HCT116 (cell line): ENCODE measurements at regions not wholly inside any gene's neighbourhood (a gene's known extent, or its start where the extent isn't known, plus 50 kb on each side); places are given as distances from the start of the nearest gene placed in this dataset.

Experiments used
- ATAC-seq: fragments of 200-7000 bp; cut with Tn5 transposase; 2 replicates; pipeline ENCODE4 v1.9.1; 2020; ENCODE audit warnings: mild to moderate bottlenecking, moderate library complexity
- BruUV-seq: library from RNA; stranded (reverse); fragments of 400-500 nt; replicated peaks from 2 replicates; lab custom pipeline; 2021; lab: Mats Ljungman, UMichigan
- CTCF ChIA-PET: fragments of 300-600 bp; sonication (Branson Sonifier 250); formaldehyde crosslinking; loops from one replicate; lab custom pipeline; 2021; ENCODE audit warnings: antibody characterized with exemption; lab: Charles Lee
- POLR2A ChIA-PET: fragments of 300-600, 350-600 bp; sonication (Branson Sonifier 250); formaldehyde crosslinking; loops from one replicate; lab custom pipeline; 2021; ENCODE audit warnings: antibody characterized with exemption; lab: Charles Lee
- RAD21 ChIA-PET, 2 experiments: fragments of 300-600 bp; sonication (Branson Sonifier 250); formaldehyde crosslinking; loops; one replicate each; lab custom pipeline; 2023; ENCODE audit warnings: low total read pairs in 2 of 2; ENCODE audit not compliant: uncharacterized antibody in 2 of 2, unreplicated experiment in 2 of 2, low non-redundant PET in 1 of 2; lab: Charles Lee
- DNase-seq: peaks from one replicate; pipeline ENCODE4 v3.0.0-alpha.2; 2010; ENCODE audit warnings: low read depth, low spot score
- H2AFZ ChIP-seq: fragments of 200-600 bp; shearing (Covaris generic), sonication (generic); 2 replicates; pipeline ENCODE4 v1.6.1; 2017; ENCODE audit warnings: low read depth, mixed run types, mixed read lengths, antibody characterized with exemption, low read length; ENCODE audit not compliant: poor library complexity, severe bottlenecking
- H3K27ac ChIP-seq: 2 replicates; pipeline ENCODE4 v1.5.1; 2012; ENCODE audit warnings: low read depth, low read length
- H3K27me3 ChIP-seq: fragments of 200-600 bp; sonication (generic); 2 replicates; pipeline ENCODE4 v1.6.1; 2016; ENCODE audit warnings: mixed run types, low read length, mixed read lengths; ENCODE audit not compliant: insufficient read depth
- H3K36me3 ChIP-seq, 2 experiments: fragments of 200-500 bp in 1 of 2; fragments of 200-600 bp in 1 of 2; sonication (Bioruptor generic) in 1 of 2; sonication (generic) in 1 of 2; 2 replicates each; pipeline versions ENCODE4 v1.5.1 to v1.6.1; 2014 to 2016; ENCODE audit warnings: low read length in 2 of 2, inconsistent platforms in 1 of 2, mixed read lengths in 1 of 2, mixed run types in 1 of 2; ENCODE audit not compliant: insufficient read depth in 2 of 2, control insufficient read depth in 1 of 2
- H3K4me1 ChIP-seq, 2 experiments: fragments of 200-600 bp in 1 of 2; sonication (generic) in 1 of 2; 2 replicates each; pipeline versions ENCODE4 v1.5.1 to v1.6.1; 2012 to 2017; ENCODE audit warnings: low read length in 2 of 2, inconsistent platforms in 1 of 2, mild to moderate bottlenecking in 1 of 2, mixed read lengths in 1 of 2, mixed run types in 1 of 2, moderate library complexity in 1 of 2; ENCODE audit not compliant: insufficient read depth in 2 of 2, control insufficient read depth in 1 of 2
- H3K4me2 ChIP-seq: fragments of 200-600 bp; sonication (generic); 2 replicates; pipeline ENCODE4 v1.6.1; 2017; ENCODE audit warnings: mixed run types, low read length, mixed read lengths
- H3K4me3 ChIP-seq, 2 experiments: fragments of 200-600 bp in 1 of 2; sonication (generic) in 1 of 2; replicated peaks in 1 of 2; 2 replicates each; pipeline ENCODE4 v1.5.1; 2011 to 2016; ENCODE audit warnings: low read length in 2 of 2, control low read depth in 1 of 2, low read depth in 1 of 2, mild to moderate bottlenecking in 1 of 2, mixed read lengths in 1 of 2, mixed run types in 1 of 2
- H3K79me2 ChIP-seq: fragments of 200-600 bp; sonication (generic); 2 replicates; pipeline ENCODE4 v1.6.1; 2017; ENCODE audit warnings: mild to moderate bottlenecking, mixed run types, low read length, moderate library complexity, mixed read lengths; ENCODE audit not compliant: insufficient read depth
- H3K9ac ChIP-seq: fragments of 200-600 bp; sonication (generic); 2 replicates; pipeline ENCODE4 v1.6.1; 2016; ENCODE audit warnings: low read length, mixed read lengths
- H3K9me2 ChIP-seq: fragments of 200-600 bp; sonication (generic), shearing (Covaris generic); 2 replicates; pipeline ENCODE4 v1.6.1; 2017; ENCODE audit warnings: mixed run types, mild to moderate bottlenecking, moderate library complexity; ENCODE audit not compliant: insufficient read depth
- H3K9me3 ChIP-seq, 2 experiments: fragments of 200-500 bp in 1 of 2; fragments of 200-600 bp in 1 of 2; sonication (Bioruptor generic) in 1 of 2; sonication (generic) in 1 of 2; 2 replicates each; pipeline ENCODE4 v1.6.1; 2014 to 2017; ENCODE audit warnings: low read length in 2 of 2, mixed read lengths in 2 of 2, inconsistent platforms in 1 of 2, low read depth in 1 of 2, mild to moderate bottlenecking in 1 of 2, mixed run types in 1 of 2, moderate library complexity in 1 of 2; ENCODE audit not compliant: control insufficient read depth in 1 of 2, insufficient read depth in 1 of 2
- H4K20me1 ChIP-seq: fragments of 200-600 bp; sonication (generic), shearing (Covaris generic); 2 replicates; pipeline ENCODE4 v1.6.1; 2017; ENCODE audit warnings: mixed run types, mild to moderate bottlenecking, moderate library complexity; ENCODE audit not compliant: insufficient read depth
- ATF3 ChIP-seq: IDR thresholded peaks from 2 replicates; pipeline ENCODE4 v1.6.1; 2012
- EZH2phosphoT487 ChIP-seq: fragments of 200-600 bp; IDR thresholded peaks from 2 replicates; pipeline ENCODE4 v1.6.1; 2018; ENCODE audit warnings: antibody characterized with exemption, borderline replicate concordance
- FOSL1 ChIP-seq: IDR thresholded peaks from 2 replicates; pipeline ENCODE4 v1.6.1; 2012; ENCODE audit warnings: low read depth
- JUND ChIP-seq: IDR thresholded peaks from 2 replicates; pipeline ENCODE4 v1.6.1; 2012
- MAX ChIP-seq: IDR thresholded peaks from 2 replicates; pipeline ENCODE4 v1.6.1; 2012
- POLR2AphosphoS5 ChIP-seq: IDR thresholded peaks from 2 replicates; pipeline ENCODE4 v1.6.1; 2011; ENCODE audit warnings: mild to moderate bottlenecking, low read depth, low read length, moderate library complexity
- REST ChIP-seq: IDR thresholded peaks from 2 replicates; pipeline ENCODE4 v1.6.1; 2012; ENCODE audit warnings: low read depth
- SP1 ChIP-seq: IDR thresholded peaks from 2 replicates; pipeline ENCODE4 v1.6.1; 2012; ENCODE audit warnings: low read depth
- SRF ChIP-seq: IDR thresholded peaks from 2 replicates; pipeline ENCODE4 v1.6.1; 2012; ENCODE audit warnings: low read depth
- YY1 ChIP-seq: IDR thresholded peaks from 2 replicates; pipeline ENCODE4 v1.6.1; 2011; ENCODE audit warnings: low read length, low read depth, moderate library complexity, mild to moderate bottlenecking; ENCODE audit not compliant: insufficient replicate concordance; ENCODE audit errors: extremely low read depth
- ZFX ChIP-seq: fragments of 450-650 bp; IDR thresholded peaks from 2 replicates; pipeline ENCODE4 v1.6.1; 2017
- ZNF274 ChIP-seq: fragments of 200-500 bp; sonication (Bioruptor generic); IDR thresholded peaks from 2 replicates; pipeline ENCODE4 v1.6.1; 2014; ENCODE audit warnings: mild to moderate bottlenecking, low read depth, low read length, inconsistent platforms
- intact Hi-C: fragments of 100-400 bp; cut with micrococcal nuclease; formaldehyde crosslinking; loops from 2 replicates; pipeline ENCODE4 v1.10.0; 2022

GRCh38 chr17:62126292-62126691 lies 61.2 kb upstream of the MED13 start (continued):
- no peak for TF ChIP-seq REST
- no peak for TF ChIP-seq ATF3
- no peak for TF ChIP-seq YY1
- TF ChIP-seq EZH2phosphoT487, result no peak
- TF ChIP-seq ZNF274, result no peak
- TF ChIP-seq SRF, result no peak
- TF ChIP-seq FOSL1, result no peak
- TF ChIP-seq JUND, result no peak
- TF ChIP-seq SP1, result no peak
- TF ChIP-seq ZFX, result no peak
- TF ChIP-seq POLR2AphosphoS5, result no peak
- TF ChIP-seq MAX, result no peak

GRCh38 chr17:62125307-62125706 lies 60.2 kb upstream of the MED13 start:
- ChIA-PET POLR2A (no interaction called here), CTCF (no interaction called here), RAD21 (no interaction called here)
- no peaks in the 10 kb centered on the region for H3K9me2 ChIP-seq
- H3K4me2 ChIP-seq, result peak overlapping the region; percentile 33; the same call in 1 of the 2 replicates
- intact Hi-C loops, result no loop called here
- BruUV-seq, result no TSS peak
- no peak overlapping the region for H2AFZ ChIP-seq
- no peak overlapping the region for H3K9ac ChIP-seq
- no peak overlapping the region for H3K27ac ChIP-seq
- no peaks in the 10 kb centered on the region for H3K9me3 ChIP-seq
- no peak overlapping the region for H3K4me3 ChIP-seq
- DNase-seq (no peak), ATAC-seq (peak; percentile 49)
- H3K4me1 ChIP-seq, result peaks cover 5 to 16% of the 10 kb centered on the region in 2 experiments; a peak in 3 of 4 replicates
- no peaks in the 10 kb centered on the region for H4K20me1 ChIP-seq
- no peaks in the 10 kb centered on the region for H3K27me3 ChIP-seq
- no peaks in the 10 kb centered on the region for H3K36me3 ChIP-seq
- H3K79me2 ChIP-seq, result no peaks in the 10 kb centered on the region
- no peak for TF ChIP-seq ZNF274
- TF ChIP-seq, all 23 proteins: peak for 0
